GM10266 (cell line): ENCODE measurements at regions not wholly inside any gene's neighbourhood (a gene's known extent, or its start where the extent isn't known, plus 50 kb on each side); places are given as distances from the start of the nearest gene placed in this dataset.

Experiments
- DNase-seq: peaks from one replicate; pipeline ENCODE4 v3.0.0; 2012; ENCODE audit errors: extremely low spot score
- TF ChIP-seq, protein P1 (sequence below): IDR thresholded peaks from 2 replicates; pipeline ENCODE4 v1.5.1; 2012; ENCODE audit warnings: mild to moderate bottlenecking, low read depth; ENCODE audit not compliant: control insufficient read depth, insufficient read depth; ENCODE audit errors: missing control alignments

DNA sequence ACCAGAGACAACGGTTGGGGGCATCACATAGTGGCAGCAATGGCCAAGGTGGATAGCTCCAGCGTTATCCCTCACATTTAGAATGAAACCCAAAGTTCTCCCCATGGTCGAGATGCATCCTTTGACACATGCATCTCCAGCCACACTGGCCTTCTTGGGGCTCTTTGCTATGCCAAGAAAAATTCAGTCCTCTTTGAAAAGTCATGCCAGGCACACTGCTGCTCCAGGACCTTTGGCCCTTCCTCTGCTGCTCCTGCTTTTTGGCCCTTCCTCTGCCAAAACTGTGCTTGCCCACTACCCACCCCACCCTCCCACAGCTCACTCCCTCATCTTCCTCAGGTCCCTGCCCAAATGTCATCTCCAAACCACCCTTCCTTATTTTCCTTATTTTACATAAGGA lies 106.4 kb downstream of the C1orf94 start:
- TF ChIP-seq, protein P1, sequence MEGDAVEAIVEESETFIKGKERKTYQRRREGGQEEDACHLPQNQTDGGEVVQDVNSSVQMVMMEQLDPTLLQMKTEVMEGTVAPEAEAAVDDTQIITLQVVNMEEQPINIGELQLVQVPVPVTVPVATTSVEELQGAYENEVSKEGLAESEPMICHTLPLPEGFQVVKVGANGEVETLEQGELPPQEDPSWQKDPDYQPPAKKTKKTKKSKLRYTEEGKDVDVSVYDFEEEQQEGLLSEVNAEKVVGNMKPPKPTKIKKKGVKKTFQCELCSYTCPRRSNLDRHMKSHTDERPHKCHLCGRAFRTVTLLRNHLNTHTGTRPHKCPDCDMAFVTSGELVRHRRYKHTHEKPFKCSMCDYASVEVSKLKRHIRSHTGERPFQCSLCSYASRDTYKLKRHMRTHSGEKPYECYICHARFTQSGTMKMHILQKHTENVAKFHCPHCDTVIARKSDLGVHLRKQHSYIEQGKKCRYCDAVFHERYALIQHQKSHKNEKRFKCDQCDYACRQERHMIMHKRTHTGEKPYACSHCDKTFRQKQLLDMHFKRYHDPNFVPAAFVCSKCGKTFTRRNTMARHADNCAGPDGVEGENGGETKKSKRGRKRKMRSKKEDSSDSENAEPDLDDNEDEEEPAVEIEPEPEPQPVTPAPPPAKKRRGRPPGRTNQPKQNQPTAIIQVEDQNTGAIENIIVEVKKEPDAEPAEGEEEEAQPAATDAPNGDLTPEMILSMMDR, result no peak
- no peak for DNase-seq

DNA sequence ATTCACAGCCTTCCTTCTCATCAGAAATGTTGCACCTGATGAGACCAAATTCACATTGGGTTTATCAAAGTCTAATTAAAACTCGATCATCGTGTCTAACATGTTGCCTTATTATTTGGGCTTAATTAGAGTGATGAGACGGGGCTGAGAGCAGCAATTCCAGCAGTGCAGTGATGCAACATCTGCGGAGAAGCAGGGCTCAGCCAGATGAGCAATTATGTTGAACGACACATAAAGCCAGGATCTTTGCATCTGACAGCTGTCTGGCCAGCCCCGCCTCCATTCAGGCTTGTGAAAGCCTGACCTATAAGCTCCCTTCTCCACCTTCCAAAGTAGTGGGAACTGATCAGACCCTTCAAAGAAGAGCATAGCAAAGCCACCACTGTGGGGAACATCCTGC lies 109.8 kb downstream of the C1orf94 start:
- DNase-seq, result no peak
- TF ChIP-seq, protein P1, result no peak

DNA sequence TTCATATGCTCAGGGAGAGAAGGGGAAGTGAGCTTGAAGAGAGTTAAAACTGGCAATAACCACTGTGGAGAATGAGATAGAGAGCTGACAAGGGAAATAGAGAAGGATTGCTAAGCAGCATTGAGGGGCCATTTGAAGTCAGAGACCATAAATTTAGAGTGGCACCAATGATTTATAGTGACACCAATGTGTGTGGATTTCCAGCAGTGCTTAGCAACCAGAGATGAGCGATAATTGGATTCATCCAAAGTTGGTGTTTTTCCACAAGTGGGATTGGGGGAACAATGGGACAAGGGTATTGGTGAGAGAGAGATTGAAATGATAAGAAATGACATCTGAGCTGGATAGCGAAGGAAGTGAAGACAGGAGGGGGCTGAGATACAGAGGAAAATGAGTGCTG lies 114.1 kb downstream of the C1orf94 start:
- TF ChIP-seq, protein P1, result no peak
- no peak for DNase-seq

DNA sequence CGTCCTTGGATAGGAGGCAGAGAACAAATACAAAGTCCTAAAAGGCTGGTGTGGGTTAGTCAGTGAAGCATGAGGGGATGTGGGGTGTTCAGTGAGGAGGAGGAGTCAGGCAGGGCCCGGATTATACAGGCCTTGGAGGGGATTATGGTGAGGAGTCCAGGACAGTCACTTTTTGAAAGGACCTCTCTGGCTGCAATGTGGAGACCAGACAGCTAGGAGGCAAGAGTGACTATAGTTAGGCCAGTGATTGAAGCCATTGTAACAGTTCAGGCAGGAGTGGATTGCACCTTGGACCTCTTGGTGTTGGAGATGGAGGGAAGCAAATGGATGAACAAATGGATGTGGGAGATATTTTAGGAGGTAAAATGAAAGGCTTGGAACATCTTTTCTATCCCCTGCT lies 115.8 kb downstream of the C1orf94 start:
- DNase-seq, result no peak
- TF ChIP-seq, protein P1, result no peak

DNA sequence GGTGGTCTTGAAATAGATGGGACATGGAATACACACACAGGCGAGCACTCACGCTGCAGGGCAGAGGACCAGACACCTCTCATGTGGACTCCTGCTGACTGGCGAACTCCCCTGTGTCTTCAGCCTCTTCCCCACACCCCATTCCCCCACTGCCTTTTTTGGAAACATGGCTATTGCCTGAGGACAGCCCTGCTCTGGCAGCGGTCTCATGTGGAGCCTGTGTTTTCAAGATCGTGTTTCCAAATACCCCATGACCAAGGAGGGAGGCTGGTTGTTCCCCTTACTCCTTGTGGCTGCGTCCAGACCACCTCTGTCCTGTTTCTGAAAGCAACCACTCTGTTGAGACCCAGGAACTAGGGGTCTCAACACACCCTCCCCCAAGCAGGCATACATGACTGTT lies 119.4 kb downstream of the C1orf94 start:
- TF ChIP-seq, protein P1, result no peak

DNA sequence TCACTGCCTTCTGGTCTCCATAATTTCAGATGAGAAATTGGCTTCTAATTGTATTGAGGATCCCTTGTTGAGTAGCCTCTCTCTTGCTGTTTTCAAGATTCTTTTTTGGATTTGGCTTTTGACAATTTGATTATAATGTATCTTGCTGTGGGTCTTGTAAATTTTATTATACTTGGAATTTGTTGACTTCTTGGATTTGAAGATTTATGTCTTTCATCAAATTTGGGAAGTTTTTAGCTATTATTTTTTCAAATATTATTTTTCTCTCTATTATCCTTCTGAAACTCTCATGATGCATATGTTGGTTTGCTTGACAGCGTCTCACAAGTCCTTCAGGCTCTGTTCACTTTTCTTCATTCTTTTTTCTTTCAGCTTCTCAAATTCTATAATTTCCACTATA lies 126.1 kb downstream of the C1orf94 start:
- no peak for DNase-seq
- TF ChIP-seq, protein P1, result no peak

More for the DNA sequence above, 119.4 kb downstream of the C1orf94 start:
- no peak for DNase-seq

DNA sequence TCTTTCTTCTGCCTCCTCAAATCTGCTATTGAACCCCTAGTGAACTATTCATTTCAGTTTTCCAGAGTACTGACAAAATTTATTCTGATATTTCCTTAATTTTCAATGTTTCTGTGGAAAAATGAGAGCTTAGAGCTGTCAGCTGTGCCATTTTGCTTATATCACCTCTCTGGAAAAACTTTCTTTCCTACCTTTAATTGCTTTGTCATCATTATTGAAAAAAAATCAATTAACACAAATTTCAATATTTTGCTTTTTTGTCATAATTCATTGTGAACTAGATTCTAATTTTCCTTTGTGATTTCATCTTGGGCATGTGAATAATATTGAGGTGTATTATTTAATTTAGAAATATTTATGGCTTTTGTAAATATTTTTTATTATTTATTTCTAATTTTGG lies 126.5 kb downstream of the C1orf94 start:
- no peak for DNase-seq
- TF ChIP-seq, protein P1, result no peak
